HT1080 (cell line): ENCODE measurements at regions not wholly inside any gene's neighbourhood (a gene's known extent, or its start where the extent isn't known, plus 50 kb on each side); places are given as distances from the start of the nearest gene placed in this dataset.

ENCODE experiments used
- DNase-seq: peaks from one replicate; pipeline ENCODE4 v3.0.0-alpha.2; 2015; ENCODE audit warnings: low read depth

DNA sequence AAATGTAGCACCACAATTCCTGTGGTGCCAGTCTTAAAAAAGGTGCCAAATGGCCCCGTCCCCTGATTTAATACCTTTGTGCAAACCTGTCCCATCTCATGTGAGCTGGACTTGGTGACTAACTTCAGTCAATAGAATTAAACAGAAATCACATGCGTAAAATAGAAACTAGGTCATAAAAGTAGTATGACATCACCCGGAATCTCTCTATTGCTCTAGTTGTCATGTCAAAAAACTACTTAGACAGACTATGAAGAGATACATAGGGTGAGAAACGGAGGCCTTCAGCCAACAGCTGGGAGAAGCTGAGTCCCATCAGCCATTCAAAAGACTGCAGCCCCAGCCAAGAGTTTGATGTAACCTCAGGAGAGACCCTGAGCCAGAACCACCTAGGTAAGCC lies 293.5 kb upstream of the HS3ST1 start:
- DNase-seq: no peak

DNA sequence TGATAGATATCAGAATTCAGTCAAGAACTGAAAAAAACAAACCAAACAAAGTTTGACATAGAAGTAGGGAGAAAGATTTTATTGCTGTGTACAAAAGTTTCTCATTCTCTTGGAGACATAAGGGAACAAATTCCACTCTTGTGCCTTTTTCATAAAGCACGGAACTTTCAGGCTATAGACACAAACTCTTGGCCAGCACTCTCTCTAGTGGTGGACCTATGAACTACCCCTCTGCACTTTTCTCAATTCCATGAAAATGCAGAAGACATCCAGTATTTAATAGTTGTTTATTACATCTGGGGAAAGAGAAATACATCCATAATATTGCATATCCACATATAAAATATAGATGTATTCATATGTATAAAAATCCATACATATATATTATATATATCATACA lies 291.6 kb upstream of the HS3ST1 start:
- DNase-seq: peak; percentile 34

DNA sequence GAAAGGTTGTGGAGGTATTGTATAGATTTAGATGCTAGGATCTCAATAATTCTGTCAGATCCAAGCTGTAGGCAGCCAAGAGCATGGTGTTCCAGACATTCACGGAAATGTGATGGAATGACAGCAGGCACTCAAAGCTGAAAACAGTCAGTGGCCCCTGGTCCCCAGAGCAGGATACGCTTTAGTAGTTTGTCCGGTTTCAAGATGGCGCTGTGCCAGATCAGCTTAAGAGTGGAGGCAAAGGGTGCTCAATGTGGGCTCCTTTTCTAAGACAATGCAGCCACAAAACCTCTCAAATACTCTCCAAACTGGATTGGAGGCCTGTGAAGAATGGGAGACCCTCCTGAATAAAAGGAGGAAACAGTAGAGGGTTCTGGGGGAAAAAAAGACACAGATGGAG lies 291.2 kb upstream of the HS3ST1 start:
- no peak for DNase-seq

DNA sequence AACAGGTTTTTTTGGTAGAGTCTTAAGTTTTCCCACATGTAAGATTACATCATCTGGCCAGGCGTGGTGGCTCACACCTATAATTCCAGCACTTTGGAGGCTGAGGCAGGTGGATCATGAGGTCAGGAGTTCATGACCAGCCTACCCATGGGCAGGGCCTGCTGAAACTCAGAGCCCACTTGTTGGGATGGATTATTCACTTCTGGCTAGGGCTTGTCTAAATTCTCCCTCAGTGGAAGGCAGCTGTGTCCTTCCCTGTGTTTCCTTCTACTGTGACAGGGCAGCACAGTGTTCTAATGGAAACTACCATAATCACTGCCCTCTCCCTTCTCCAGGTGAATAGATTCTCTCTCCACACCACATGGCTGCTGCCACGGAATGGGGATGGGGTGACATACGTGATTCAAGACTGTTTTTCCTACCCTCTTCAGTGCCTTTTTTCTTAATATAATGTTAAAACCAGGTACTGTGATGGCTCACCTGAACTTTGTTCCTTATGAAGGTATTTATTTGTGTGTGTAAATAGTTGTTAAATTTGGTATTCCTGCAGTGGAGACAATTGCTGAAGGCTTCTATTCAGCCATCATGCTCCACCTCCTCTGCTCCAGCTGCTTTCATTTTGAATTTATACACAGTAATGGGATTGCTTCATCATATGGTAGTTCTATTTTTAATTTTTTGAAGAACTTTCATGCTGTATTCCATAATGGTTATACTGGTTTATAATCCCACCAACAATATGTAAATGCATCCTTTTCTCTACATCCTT lies 287.2 kb upstream of the HS3ST1 start:
- DNase-seq: no peak

DNA sequence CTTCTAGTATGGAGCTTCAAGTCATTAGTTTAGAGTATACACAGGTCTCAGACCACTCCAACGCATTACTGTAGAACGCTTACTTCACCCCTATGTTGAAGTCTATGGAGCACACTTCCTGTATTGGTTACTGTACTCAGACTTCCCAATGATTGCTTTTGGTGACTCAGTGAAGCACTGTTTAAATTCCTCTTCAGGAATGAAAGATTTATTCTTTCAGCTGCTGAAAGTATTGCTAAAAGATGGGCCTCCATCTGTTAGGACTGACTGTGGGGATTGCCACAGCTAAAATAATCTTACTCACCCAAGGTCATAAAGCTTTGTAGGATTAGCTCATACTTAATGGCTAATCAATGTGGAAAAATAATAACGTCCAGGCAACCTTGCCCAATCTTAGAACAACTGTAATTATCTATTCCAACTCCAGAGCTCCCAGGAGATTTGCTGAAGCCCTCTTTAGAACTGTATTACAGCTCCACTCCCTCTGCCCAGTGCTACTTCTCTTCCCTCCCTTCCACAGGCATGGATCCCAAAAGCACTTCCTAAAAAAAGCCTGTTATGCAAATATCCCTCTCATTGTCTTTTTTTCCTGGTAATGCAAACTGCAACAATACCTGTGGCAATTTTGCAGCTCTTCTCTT lies 281.9 kb upstream of the HS3ST1 start:
- no peak for DNase-seq

DNA sequence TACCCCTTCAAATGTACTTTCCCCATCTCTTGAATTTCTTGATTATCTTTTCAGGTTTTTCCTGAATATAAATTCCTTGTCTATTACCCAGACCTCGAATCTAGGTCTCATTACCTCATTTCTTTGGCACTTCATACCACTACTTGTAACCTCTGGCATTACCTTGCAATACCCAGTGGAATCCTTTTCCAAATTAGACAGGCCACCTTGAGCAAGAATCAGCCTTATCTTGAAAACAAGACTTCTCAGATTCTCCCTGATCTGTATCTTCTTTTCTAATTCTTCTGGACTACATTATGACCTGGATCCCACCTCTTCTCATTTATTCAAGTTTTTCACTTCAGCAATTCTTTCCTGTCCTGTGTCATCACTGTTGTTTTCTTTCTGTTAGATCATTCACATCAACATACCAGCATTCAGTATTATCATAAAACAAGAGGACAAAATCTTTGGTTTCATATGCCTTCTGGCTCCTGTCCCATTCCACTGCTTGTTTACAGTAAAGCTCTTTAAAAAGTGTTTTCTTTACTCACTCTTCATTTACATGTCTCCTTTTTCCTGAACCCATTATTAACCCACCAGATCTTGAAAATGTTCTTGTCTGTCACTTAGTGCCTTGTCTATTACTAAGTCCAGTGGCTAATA lies 275.6 kb upstream of the HS3ST1 start:
- DNase-seq: no peak

DNA sequence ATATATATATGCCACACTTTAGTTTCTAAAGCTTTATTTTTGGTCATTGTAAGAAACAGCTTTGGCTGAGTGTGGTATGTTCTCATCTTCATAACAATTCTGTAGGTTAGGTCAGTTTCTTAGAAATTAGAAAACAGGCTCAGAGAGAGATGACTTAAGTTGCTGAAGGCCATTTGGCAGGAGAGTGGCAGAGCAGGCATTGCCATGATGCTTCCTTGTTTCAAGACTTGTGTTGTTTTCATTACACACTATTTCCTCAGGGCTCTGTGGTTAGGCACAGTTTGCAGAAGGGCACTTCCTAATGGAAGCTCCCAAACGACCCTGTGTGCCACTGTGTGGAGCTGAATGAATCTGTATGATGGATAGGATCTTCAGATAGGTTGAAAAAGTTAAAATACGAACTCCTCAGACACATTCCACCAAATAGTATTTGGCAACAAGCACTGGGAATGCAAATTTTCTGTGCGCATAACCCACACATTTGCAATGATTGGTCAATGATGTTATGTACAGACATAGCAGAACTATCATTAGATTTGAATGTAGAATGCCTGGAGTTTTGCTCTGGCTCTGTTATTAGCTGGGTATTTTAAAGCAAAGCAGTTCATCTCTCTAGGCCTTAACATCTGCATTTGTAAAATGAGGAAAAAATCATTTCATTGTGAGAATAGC lies 274.3 kb upstream of the HS3ST1 start:
- DNase-seq: no peak

DNA sequence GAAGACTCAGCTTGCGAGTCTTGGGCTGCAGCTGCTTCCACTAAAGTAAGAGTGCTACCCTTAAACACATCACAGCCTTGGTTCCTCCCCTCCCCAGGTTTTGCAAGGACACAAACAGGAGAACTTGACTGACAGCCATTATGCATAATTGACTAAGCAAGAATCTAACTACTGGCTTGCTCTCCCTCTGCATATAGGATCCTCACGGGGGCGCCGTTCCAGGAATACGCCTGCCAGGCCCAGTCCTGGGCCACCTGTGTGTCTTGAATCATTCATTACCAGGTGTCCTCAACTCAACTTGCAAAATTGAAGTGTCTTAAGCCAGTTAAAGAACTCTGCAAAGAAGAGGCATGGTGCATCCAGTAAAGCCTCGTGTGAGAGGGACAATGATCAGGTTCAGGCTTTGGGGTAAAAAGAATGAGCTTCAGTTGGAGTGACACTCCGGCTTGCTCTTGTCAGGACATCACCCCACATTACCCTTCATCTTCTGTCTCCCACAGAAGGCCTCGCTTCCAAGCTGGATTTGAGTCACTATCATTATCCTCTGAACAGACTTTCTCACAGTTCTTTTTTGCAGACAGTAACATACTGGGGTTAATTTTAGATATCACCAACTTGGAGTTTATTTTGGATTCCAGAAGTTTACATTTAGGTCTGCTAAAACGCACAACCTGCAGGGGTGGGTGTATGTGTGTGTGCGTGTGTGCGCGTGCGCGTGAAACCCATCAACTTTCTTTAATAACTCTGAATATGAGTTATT lies 273.5 kb upstream of the HS3ST1 start:
- DNase-seq: no peak

DNA sequence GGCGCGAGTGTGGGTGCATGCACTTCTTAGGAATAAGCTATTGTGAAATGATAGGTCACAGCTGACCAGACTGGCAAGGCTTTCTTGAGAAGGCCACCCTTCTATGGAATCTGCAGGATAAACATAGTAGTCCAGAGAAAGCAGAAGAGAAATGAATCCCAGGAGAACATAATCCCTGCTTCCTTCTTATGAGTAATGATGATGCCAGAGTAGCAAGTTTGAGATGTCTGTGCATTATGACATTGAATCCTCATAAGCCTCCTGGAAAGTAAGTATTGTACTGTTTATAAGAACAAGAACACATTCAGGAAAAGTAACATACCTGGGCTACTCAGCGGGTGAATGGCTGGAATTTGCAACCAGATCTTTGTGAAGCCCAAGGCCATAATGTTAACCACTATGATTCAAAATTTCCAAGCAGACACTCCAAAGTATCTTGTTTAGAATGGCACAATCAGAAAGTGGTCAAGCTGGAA lies 272.1 kb upstream of the HS3ST1 start:
- peak; percentile 92 for DNase-seq

DNA sequence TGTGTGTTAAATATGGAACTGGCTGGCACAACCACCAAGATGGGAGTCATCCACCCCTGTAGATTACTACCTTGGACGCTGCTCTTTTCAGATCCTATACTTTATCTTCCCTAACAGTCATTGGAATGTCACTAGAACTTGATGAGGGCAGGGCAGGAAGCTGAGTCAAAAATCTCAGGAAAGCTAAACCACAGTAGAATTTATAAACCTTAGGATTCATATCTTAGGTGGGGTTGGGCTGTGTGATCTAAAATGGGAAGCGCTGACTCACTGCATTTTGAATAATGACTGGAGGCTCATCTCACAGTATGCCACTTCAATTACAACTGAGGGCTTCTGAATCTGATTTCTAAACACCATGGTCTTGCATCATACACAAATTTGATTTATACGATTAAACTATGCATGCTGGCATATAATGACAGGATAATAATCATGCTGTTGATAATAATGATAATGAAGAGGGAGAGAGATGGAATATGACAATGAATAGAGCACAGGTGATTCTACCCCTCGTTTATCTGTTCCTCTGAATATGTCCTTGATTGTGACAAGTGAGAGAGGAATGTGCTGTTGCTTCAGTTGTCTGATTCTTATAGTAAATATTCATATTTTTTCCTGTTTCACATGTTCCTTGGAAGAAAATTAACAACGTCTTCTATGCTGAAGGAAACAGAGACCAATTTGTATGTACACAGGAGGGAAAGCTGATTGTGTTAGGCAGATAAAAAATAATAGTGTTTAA lies 270.3 kb upstream of the HS3ST1 start:
- DNase-seq: peak; percentile 99

DNA sequence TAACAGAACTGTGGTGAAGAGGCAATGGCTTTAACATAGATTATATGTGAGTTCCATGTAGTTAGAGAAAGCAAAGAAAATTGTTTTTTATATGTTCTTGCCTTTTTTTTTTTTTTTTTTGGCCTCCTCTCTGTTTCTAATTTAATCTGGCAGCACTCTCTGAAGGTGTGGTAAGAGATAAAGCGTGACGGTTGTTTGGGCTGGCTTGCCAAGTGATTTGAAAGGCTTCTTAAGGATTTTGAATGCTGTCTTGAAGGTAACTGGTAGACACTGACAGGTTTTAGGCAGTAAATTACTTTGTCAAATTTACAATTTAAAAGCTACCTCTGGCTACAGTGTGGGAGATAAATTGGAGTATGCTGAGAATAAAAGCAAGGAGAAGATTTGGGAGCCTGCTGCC lies 269.3 kb upstream of the HS3ST1 start:
- DNase-seq: no peak

DNA sequence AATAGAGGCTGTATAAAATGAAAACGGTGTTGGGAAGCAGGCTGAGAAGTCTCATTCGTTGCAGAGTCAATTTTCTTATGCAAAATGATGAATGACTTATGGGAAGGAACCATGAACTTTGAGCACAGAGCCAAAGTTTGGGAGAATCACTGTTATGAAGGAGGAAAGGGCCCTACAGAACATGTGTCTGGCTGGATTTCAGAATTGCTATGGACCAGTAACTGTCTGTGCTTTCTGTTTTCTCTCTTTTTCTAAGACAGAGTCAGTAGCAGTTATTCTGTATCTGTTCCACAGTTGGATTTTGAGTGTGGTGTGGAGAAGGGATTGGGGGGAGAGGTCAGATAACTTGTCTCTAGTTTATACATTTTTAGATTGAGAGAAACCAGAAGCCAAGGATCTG lies 265.0 kb upstream of the HS3ST1 start:
- DNase-seq: no peak

DNA sequence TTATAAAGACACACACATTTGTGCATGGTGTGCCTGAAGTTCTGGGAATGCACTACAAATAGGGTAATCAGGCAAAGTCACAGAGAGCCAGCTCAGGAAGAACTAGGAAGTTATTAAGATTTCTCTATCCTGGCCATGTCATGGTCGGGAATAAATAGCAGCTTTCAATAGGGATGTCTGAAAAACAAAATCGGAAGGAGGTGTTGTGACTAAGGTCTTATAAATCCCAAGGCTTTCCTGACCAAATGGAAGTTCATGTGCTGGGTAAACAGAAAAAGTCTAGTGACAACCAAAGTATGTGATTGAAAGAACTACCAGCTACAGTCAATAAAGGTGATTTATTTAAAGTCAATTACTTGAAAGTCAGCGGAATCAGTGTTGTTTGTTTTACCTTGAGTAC lies 262.5 kb upstream of the HS3ST1 start:
- peak; percentile 49 for DNase-seq

DNA sequence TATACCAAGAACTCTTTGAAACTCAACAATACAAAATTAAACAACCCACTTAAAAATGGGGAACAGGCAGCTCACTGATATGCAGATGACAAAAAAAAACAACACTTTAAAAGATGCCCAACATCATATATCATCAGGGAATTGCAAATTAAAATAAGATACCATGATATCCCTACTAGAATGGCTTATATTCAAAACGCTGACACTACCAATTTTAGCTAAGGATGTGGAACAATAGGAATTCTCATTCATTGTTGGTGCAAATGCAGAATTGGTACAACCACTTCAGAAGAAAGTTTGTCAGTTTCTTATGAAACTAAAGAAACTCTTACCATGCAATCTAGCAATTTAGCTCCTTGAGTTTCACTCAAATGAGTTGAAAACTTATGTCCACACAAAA lies 259.0 kb upstream of the HS3ST1 start:
- DNase-seq: no peak

DNA sequence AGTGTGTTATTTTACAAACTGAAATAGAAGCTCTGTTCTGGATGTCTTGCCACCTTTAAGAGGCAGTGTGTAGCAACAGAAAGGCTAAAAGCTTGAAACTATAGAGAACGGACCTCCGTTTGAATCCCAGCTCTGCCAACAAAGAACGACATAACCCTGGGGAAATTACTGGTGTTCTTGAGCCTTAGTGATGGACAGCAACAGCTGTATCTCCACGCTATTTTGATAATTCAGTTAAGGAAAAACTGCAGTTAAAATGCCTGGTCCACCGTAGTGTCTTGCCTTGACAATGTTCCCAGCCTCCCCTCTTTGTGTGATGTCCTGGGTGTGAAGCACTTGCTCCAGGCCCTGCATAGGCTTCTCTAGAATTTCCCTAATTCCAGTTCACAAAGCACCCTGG lies 256.8 kb upstream of the HS3ST1 start:
- DNase-seq: no peak

DNA sequence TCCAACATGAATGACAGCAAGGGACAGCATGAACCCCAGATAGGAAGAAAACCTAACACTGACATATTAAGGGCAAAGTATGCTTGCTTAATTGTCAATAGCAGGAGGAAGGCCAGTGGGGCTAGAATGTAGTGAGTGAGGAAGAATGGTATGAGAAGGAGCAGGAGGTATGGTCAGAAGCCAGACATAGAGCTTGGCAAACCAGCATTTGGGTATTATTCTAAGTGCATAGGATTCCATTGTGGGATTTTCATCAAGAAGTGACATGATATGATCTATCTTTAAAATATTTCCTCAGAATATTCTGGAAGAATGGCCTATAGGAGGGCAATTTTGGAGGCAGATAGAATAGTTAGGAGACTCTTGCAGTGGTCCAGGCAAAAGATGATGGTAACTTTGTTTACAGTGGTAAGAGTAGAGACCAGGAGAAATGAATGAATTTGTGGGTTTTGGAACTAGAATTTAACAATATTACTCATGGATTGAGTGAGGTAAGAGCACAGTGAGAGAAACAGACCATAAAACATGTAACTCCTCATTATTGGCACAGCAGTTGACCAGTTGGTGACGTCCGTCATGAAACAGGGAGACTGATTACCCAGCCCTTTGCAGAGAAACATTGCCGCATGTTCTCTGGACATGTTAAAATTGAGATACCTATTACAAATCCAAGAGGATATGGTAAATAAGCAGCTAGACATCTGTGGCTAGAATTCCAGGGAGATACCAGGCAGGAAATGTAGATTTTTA lies 246.5 kb upstream of the HS3ST1 start:
- DNase-seq: no peak

DNA sequence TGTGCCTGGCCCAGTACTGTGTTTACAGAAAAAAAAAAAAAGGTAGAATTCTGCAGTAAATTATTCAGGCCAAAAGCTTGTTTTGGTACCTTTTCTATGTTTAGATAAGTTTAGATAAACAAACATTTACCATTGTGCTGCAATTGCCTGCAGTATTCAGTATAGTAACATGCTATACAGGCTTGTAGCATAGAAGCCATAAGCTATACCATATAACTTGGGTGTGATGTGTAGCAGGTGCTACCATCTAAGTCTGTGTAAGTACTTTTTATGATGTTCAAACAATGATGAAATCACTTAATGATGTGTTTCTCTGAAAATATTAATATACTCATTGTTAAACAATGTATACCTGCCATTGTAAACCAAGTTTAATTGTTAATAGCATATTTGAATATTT lies 241.6 kb upstream of the HS3ST1 start:
- DNase-seq: no peak

DNA sequence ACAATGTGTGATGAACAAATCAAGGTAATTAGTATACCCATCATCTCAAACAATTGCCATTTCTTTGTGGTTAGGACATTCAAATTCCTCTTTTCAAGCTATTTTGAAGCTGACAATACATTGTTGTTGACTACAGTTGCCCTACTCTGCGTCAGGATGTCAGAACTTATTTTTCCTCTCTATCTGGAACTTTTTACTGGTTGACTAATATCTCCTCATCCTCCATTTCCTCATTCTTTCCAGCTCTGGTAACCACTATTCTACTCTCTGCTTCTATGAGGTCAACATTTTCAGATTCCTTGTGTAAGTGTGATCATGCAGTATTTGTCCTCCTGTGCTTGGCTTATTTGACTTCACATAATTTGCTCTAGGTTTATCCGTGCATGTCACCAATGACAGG lies 240.5 kb upstream of the HS3ST1 start:
- peak; percentile 76 for DNase-seq

DNA sequence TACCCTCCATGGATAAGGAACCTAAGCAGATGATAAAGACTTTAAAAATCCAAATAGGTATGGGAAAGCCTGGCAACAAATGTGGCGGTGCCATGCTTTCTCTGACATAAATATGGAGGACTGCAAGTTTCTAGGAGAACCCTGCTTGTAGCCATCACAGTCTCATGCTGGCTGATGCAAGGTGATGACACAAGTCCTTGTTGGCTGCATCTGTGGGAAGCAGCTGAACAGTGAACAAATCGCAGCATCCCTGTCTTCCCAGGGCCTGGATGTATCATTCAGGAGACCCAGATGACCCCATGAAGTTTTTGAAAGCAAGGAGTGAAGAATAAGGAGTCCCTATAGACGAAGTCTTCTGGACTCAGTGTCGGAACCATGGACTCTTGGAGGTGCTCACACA lies 234.4 kb upstream of the HS3ST1 start:
- no peak for DNase-seq
